ENCODE measurements at regions not wholly inside any gene's neighbourhood (a gene's known extent, or its start where the extent isn't known, plus 50 kb on each side); places are given as distances from the start of the nearest gene placed in this dataset.
"Not testable (repeated sequence)": the region's sequence is repeated elsewhere in the genome, so short reads cannot be mapped to it uniquely, and the experiment has no call there.

DNA sequence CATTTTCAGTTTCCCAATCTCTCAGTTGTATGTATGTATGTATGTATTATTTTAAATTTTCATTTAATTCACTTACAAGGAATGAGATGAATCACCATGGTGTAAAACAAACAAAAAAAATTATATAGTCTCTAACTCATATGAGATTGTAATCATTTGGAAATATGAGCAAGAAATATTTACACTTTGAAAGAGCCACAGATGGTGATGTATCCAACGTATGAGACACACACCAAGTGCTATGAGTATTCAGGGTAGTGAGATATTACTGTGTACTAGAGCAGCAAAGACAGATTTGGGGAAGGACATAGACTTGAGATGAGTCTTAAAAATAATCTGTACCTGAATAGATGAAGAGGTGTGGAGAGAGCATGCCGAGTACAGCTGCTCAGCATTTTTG lies 1154.4 kb downstream of the RAPGEF2 start:
- no peak for DNase-seq

DNA sequence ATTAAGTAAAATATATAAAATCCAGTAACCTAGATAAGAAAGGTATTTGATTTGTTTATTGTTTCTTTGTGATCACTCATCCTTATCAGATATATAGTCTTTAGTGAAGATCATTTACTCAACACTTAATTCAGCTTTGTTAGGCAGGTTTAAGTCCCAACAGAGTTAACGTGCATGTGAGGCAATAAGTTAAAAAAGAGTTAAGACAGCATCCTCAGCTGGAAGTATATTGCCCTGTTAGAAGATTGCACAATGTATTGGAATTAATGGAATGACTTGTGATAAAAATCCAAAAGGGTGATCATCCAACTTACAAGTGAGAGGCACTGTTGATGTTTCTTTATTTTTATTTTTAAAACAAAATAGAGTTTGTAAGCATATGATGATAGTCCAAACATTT lies 1162.1 kb downstream of the RAPGEF2 start:
- no peak for DNase-seq

GRCh38 chr4:160265836-160266235 lies 1163.0 kb downstream of the RAPGEF2 start:
- DNase-seq = no peak

- DNase-seq = no peak
These were observed 1174.0 kb downstream of the RAPGEF2 start for GRCh38 chr4:160276785-160277325.

- DNase-seq = no peak
These were observed 1180.2 kb downstream of the RAPGEF2 start for GRCh38 chr4:160283081-160283480.

- DNase-seq = no peak
These were observed 1181.6 kb downstream of the RAPGEF2 start for GRCh38 chr4:160284516-160284915.

GRCh38 chr4:160286051-160286450 lies 1183.2 kb downstream of the RAPGEF2 start:
- no peak for DNase-seq

DNA sequence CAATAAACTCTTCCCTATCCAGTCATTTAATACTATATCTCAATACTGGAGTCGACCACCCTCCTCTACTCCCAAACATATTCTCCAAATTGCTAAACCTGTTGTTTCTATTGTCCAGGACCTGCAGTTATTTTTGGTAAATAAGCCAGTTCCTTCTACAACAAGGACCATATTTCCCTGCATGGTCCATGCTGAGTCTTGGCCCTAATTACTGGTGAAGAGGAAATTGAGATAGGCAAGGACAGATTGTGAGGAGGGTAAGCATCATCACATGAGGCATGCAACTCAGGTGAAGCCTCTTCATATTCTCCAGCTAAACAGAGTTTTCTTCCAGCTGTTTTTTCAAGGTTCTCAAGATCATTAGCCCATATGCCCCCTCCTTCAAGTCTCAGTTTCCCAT lies 1193.6 kb downstream of the RAPGEF2 start:
- no peak for DNase-seq

- no peak for DNase-seq
These were observed 1196.3 kb downstream of the RAPGEF2 start for GRCh38 chr4:160299177-160299576.

GRCh38 chr4:160299608-160300007 lies 1196.7 kb downstream of the RAPGEF2 start:
- no peak for DNase-seq

DNA sequence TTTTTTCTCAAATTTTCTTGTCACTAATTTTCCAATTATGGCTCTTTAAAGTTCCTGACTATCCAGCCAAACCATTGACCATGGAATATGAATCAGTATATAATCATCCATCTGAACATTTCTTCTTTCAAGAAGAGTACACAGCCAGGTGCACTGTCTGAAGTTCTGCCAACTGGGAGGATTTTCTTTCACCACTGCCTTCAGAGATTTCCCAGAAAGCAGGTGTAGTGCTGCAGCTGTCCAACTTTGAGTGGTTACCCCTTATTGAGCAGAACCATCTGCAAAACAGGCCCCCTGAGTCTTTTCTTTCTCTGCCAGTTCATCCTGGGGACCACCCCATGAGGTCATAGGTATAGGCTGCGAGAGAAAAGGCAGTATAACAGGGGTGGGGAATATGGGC lies 1213.2 kb downstream of the RAPGEF2 start:
- no peak for DNase-seq

GRCh38 chr4:160318567-160319220 lies 1215.8 kb downstream of the RAPGEF2 start:
- DNase-seq = no peak

GRCh38 chr4:160319221-160319867 lies 1216.5 kb downstream of the RAPGEF2 start:
- DNase-seq = no peak

DNA sequence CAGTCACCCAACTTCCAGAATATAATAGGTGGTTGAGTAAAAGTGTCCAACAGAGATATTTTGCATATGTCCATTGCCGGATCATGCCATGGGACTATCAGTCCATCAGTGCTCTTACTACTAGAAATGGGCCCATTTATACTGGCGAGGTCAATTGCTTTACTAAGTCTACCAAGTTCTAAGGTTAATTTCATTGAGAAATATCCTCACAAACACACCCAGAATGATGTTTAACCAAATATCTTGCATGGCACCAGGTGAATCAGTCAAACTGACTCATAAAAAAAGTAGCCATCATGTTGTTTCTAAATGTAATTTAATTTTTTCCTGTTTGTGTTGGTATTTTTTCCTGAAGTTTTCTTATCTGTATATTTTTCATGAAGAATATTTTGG lies 1217.0 kb downstream of the RAPGEF2 start:
- no peak for DNase-seq

GRCh38 chr4:160326110-160326509 lies 1223.2 kb downstream of the RAPGEF2 start:
- no peak for DNase-seq

DNA sequence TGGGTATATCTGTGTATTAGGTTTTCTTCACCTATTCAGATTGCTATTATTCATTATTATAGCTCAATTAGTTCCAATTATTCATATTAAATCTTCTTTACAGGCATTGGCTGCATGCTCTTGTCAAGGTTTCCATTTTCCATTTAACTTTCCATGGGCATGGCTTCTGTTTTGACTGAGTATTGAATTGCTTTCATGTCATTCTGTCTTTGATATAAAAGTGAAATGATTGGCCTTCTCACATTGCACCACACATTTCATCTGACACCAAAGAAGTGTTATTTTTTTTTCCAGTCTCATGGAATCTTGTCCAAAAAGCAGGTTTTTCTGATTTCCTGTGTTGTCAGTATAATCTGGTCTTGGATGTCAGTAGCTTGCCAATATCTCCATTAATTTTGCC lies 1244.3 kb downstream of the RAPGEF2 start:
- no peak for DNase-seq

DNA sequence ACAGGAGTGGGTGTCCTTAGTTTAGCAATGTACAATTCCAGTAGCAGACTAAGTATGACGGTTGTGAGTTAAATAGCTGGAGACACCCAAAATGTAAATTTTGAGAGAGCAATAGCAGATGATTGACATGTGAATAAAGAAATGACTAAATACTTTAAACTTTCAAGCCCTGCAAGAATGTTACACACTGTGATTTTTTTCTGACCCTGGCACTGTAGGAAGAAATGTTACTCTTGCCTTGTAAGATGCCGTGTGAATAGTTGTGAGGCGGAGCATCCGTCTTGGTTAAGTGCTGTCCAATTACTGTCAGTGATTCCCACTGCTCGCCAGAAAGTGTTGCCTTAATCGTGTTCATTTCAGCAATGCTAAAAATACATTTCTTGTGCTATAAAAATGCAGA lies 1248.1 kb downstream of the RAPGEF2 start:
- DNase-seq = no peak

- DNase-seq = no peak
These were observed 1249.8 kb downstream of the RAPGEF2 start for GRCh38 chr4:160352637-160353036.

GRCh38 chr4:160353548-160353947 lies 1250.7 kb downstream of the RAPGEF2 start:
- no peak for DNase-seq

DNA sequence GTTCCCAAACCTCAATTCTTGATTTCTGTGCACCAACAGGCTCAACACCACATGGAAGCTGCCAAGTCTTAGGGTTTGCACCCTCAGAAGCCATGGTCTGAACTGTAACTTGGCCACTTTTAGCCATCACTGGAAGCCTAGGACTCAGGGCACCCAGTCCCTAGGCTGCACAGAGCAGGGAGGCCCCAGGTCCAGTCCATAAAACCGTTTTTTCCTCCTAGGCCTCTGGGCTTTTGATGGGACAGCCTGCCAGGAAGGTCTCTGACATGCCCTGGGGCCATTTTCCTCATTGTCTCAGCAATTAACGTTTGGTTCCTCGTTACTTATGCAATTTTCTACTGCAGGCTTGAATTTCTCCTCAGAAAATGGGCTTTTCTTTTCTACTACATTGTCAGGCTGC lies 1259.6 kb downstream of the RAPGEF2 start:
- DNase-seq = no peak

DNA sequence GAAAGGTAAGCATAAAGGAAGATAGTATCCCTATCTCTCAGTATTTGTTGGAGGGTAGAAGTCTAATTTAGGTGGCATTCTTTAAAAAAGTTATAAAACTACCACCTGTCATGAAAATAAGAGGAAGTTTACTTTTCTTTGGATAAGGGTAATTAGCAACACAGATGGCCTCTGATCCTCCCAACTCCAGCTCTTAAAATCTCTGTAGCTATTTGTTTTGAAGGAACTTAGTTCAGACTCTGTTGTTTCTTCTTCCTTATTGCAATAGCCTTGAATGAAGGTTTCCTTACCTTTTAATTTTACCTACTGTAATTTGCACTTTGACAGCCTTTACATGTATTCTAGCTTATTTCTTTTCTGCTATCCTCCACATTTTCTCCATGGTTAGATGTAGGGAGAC lies 1261.3 kb downstream of the RAPGEF2 start:
- DNase-seq = no peak

DNA sequence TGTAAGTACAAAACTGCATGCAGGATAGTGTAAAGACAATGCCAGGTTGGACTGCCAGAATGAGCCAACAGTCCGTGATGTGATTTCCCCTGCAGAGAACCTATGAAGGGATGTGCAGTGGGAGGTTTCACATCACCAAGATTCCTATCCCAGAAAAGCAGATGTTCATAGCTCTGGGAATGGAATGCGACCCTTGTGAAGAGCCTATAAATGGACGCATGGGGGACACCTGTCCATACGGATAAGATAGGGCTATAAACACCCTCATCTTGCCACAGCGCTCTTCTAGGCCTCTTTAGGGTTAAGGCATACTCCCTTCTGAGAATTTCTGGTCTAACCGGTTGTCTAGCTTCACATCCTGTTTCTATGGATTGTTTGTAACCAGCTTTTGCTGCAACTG lies 1261.8 kb downstream of the RAPGEF2 start:
- DNase-seq = not testable (repeated sequence)

GRCh38 chr4:160365383-160365782 lies 1262.5 kb downstream of the RAPGEF2 start:
- DNase-seq = not testable (repeated sequence)

- no peak for DNase-seq
These were observed 1267.2 kb downstream of the RAPGEF2 start for GRCh38 chr4:160370046-160370445.

DNA sequence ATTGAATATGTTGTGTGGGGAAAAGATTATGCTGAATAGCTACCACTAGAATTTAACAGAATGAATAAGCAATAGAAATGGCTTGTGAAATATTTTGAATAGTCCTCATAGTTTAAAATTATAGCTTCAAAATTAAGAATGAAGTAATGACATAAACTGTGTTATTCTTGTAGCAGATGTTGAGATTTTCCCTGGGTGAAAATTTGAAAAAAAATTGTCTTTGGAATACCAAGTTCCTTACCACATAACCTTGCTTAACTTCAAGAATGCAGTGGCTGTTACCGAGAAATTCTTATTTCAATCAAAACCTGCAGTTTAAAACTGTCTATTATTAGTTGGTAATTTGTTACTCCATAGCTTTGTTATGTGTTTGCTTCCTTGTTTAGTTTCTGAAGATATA lies 1268.6 kb downstream of the RAPGEF2 start:
- no peak for DNase-seq

Measured in CD4-positive, alpha-beta T cell treated with Interleukin-10 for 1 hour (primary cell).